AG08396 (cell line): ENCODE measurements at regions not wholly inside any gene's neighbourhood (a gene's known extent, or its start where the extent isn't known, plus 50 kb on each side); places are given as distances from the start of the nearest gene placed in this dataset.
"Not testable (repeated sequence)": the region's sequence is repeated elsewhere in the genome, so short reads cannot be mapped to it uniquely, and the experiment has no call there.

Experiments
- DNase-seq: peaks from one replicate; pipeline ENCODE4 v3.0.0; 2012; ENCODE audit warnings: low spot score, mixed read lengths

DNA sequence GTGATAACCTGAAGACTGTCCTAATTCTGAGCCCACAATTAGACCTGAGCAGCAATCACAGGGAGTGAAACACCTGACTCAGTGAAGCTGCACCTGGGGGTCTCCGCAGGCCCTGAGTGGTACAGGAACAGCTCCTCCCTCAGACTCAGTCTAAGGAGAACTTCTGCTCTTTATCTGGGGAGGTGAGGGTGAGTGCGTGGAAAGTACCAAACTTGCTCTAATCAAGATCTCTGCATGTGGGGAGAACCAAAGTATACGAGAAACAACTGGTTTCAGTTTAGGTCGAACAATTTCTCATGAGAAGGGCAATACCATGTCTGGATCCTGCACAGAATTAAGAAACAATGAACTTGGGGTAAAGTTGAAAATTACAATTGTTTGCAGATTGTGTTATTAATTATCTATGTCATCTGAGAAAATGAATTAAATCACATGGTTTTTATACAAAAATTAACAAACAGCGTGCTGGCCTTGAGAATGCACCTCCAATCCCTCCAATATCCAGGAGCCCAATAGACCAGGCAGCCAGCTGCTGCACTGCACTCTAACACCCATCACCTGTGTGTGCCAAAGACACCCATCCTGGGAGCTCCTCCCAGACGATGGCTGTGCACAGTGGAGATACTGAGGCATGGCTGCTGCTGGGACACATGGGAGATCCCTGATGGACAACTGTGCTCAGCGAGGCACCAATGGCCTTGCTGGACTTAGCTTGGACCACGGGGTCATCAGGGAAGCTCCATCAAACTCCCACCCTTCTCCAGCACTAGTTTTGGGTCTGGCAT, 828.8 kb downstream of the TMEM121 start:
- DNase-seq = not testable (repeated sequence)

GRCh38 chr14:106355881-106356642, 829.7 kb downstream of the TMEM121 start:
- not testable (repeated sequence) for DNase-seq

GRCh38 chr14:106356643-106356930, 830.2 kb downstream of the TMEM121 start:
- DNase-seq = not testable (repeated sequence)

GRCh38 chr14:106359157-106359887, 832.9 kb downstream of the TMEM121 start:
- not testable (repeated sequence) for DNase-seq

- DNase-seq = not testable (repeated sequence)
Observed at GRCh38 chr14:106365371-106365770, 839.0 kb downstream of the TMEM121 start.

DNA sequence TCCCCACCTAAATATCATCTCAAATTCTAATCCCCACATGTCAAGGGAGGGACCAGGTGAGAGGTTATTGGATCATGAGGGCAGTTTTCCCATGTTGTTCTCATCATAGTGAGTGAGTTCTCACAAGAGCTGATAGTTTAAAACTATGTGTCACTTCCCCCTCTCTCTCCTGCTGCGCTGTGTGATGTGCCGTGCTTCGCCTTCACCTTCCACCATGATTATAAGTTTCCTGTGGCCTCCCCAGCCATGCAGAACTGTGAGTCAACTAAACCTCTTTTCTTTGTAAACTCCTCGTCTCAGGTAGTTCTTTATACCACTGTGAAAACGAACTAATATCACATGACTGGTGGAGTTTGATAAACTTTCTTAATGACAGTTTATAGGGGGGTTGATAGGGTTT, 839.5 kb downstream of the TMEM121 start:
- not testable (repeated sequence) for DNase-seq

GRCh38 chr14:106366971-106367370, 840.6 kb downstream of the TMEM121 start:
- DNase-seq = not testable (repeated sequence)

- not testable (repeated sequence) for DNase-seq
Observed at GRCh38 chr14:106369456-106369855, 843.1 kb downstream of the TMEM121 start.

DNA sequence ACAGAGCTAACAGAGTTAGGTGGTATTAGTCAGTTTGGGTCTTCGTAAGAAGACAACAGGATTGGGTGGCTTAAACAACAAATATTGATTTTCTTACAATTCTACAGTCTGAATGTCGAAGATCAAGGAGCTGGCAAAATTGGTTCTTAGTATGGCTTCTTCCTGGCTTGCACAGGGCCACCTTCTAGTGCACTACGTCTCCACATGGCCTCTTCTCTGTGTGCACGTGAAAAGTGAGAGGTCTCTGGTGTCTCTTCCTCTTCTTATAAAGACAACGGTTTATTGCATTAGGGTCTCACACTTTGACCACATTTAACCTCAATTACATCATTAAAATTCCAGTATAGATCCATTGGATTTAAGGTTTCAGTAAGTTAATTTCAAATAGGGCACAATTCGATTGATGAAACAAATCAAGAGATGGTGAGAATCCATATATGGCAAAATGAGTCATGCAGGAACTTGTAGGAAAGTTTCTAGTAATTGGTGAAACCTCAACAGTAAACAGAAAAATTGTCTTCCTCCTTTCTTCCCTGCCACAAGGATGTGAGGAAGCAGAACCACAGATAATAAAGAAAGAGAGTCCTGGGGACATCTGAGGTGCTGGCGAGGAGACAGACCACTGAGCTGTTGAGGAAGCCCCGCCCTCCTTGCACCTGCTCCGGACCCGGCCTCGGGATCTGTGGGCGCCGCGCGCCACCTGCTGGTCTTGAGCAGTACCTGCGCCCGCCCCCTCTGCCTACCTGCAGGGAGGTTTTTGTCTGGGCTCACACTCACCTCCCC, 846.7 kb downstream of the TMEM121 start:
- no peak for DNase-seq

- not testable (repeated sequence) for DNase-seq
Observed at GRCh38 chr14:106373653-106374110, 847.3 kb downstream of the TMEM121 start.

- no peak for DNase-seq
Observed at GRCh38 chr14:106377432-106377831, 851.0 kb downstream of the TMEM121 start.

DNA sequence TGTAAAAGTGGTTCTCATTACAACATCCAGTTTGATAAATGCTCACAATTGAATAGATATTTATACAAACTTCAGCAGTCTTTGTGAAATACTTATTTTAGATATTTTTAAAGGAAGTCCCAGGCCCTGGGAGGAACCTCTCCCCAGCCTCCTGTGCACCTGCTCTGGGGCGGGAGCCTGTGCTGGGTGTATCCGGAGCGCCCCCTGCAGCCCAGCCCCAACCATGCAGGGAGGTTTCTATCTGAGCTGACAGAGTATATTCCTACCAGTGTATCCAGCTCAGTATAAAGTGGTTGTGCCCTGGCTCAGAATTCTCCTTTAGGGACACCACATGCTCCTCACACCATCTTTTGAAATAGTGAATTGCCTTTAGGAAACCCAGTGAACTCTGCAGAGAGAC, 851.8 kb downstream of the TMEM121 start:
- no peak for DNase-seq

DNA sequence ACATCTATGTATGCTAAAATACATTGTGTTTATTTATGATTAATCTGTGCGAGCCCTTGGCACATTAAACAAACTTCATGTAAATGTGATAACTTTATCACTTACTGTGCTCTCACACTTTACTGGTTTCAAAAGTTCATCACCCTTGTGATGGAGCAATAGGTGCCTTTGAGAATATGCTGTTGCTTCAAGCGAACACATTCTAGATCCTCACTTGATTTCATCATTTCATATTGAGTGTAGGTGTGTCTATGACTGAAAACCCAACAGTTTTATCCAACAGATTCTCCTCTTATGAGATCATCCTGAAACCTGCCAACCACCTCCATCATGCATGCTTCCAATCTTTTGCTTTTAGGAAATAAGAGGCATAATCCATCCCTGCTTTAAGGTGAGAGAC, 854.4 kb downstream of the TMEM121 start:
- DNase-seq = no peak

- not testable (repeated sequence) for DNase-seq
Observed at GRCh38 chr14:106389186-106389585, 862.8 kb downstream of the TMEM121 start.

DNA sequence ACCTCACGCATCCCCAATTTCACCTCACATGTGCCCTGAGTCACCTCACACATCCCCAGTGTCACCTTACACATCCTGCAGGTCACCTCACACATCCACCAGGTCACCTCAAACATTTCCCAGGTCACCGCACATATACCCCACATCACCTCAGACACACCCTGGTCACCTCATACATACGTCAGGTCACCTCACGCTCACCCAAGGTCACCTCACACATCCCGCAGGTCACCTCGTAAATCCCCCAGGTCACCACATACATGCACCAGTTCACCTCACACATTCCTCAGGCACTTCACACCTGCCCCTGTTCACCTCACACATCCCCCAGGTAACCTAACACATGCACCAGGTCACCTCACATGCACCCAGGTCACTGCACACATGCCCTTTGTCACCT, 864.0 kb downstream of the TMEM121 start:
- DNase-seq = no peak

- DNase-seq = no peak
Observed at GRCh38 chr14:106390947-106391346, 864.6 kb downstream of the TMEM121 start.

DNA sequence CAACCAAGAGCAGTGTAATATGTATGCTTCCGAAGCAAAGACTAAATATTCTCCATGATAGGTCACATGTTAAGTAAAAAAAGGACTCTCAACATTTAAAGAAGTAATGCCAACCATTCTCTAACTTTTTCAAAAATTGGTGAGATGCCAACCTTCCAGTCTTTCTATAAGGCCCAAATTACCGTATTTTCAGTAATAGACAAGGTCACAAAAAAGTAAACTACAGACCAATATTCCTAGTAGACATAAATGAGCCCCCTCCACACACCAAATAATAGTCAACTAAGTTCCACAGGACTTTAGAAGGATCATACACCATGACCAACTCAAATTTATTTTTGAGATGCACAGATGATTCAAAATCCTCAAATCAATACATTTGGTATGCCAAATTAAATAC, 867.4 kb downstream of the TMEM121 start:
- DNase-seq = no peak

GRCh38 chr14:106395456-106396050, 869.2 kb downstream of the TMEM121 start:
- DNase-seq = no peak

DNA sequence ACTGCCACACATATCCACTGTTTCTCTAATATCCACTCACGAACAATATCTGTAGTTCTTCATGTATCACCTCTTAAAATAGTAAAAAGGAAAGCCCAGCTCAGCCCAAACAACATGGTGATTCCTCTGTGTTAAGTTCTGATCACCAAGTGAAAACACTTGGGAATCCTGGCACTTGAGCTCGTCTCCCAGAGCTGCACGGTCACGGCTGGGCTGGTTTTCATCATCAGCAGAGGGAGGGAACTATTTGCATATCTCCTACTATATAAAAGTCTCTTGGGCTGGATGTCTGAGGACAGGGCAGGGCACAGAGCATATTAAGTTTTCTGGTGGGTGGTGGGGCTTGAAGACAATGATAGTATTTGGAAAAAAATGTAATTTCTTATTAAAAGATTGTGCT, 870.6 kb downstream of the TMEM121 start:
- DNase-seq = no peak

DNA sequence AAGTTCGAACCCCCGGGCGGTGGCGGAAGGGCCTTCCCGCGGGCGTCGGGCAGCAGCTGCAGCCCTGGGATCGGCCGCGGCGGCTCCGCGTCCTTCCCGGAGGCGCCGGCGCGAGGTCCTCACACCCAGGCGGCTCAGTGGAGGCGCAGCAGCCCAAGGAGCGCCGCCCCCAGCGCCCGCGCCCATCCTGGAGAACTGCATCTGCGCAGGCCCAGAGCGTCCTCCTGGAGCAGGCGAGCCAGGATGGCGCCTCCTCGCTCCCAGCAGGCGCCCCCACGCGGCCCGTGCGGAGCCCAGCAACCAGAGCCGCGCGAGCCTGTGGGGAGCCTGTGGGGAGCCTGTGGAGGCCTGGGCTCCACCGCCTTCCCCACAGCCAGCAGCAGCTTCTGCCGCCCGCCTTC, 872.5 kb downstream of the TMEM121 start:
- not testable (repeated sequence) for DNase-seq

- not testable (repeated sequence) for DNase-seq
Observed at GRCh38 chr14:106401316-106401715, 874.9 kb downstream of the TMEM121 start.
